Right lobe of liver (tissue), 4 donors: ENCODE measurements at regions not wholly inside any gene's neighbourhood (a gene's known extent, or its start where the extent isn't known, plus 50 kb on each side); places are given as distances from the start of the nearest gene placed in this dataset.

ENCODE experiments used
- CTCF ChIP-seq, 4 donors: fragments of 200-600 bp in 3 of 4; fragments of 450-650 bp in 1 of 4; IDR thresholded peaks; one replicate each; pipeline versions ENCODE4 v1.5.1 to v1.8.0; 2016 to 2022; ENCODE audit warnings: antibody characterized with exemption in 4 of 4, mild to moderate bottlenecking in 2 of 4
- POLR2A ChIP-seq: fragments of 450-650 bp; IDR thresholded peaks from one replicate; pipeline ENCODE4 v1.6.1; 2017; ENCODE audit warnings: antibody characterized with exemption, mild to moderate bottlenecking
- donor health status: DM: no; HTN: no; CAD: no.
- donor health status: DM: no; HTN: no; CAD: no.
- donor health status: DM: no; HTN: yes; CAD: no.

DNA sequence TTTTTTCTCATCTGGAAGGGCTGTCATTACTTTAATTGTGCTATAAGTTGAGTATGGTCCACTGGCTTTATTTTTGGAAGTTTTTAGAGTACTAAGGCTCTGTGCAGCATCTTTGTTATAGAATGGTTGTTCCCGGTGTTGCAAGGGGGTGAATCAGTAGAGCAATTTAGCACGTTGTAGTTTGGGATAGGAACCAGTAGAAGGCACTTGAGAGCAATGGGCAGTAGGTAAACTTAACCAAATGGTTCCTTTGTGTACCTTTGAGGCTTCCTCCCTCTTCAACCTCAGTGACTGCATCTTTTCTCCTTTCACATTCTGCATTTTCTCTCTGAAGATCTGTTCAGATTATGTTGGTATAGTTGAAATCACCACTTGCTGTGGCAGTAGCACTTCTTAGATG lies 238.2 kb upstream of the SYT4 start:
- no peak for TF ChIP-seq CTCF (IDR thresholded peaks at IDR 0.05)
- no peak for TF ChIP-seq POLR2A
